GM19025 (cell line): ENCODE measurements at regions not wholly inside any gene's neighbourhood (a gene's known extent, or its start where the extent isn't known, plus 50 kb on each side); places are given as distances from the start of the nearest gene placed in this dataset.
A peak's percentile ranks its signal among the peaks of the same experiment; 100 is the strongest.
"Not testable (repeated sequence)": the region's sequence is repeated elsewhere in the genome, so short reads cannot be mapped to it uniquely, and the experiment has no call there.

Experiments
- ATAC-seq: cut with Tn5 transposase; IDR thresholded peaks from one replicate; pipeline ENCODE4 v1.9.1; 2021; ENCODE audit warnings: mild to moderate bottlenecking, low read depth, moderate library complexity; ENCODE audit not compliant: unreplicated experiment

DNA sequence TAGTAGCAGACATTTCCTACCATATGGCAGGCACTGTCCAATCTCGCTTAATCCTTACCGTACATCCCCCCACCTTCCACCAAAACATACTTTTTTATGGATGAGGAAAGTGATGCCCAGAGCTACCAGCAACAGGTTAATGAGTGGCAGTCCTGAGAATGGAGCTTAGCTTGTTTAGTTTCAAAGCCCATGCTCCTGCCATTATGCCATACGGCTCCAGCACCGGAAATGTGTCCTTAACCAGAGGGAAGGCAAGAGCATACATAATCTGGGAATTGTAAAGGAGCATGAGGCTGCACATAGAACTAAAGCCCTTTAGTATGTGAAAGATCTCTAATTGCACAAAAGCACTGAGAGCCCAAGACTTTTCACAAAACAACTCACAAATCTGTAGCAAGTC lies 155.9 kb upstream of the PHYHIPL start:
- no peak for ATAC-seq

DNA sequence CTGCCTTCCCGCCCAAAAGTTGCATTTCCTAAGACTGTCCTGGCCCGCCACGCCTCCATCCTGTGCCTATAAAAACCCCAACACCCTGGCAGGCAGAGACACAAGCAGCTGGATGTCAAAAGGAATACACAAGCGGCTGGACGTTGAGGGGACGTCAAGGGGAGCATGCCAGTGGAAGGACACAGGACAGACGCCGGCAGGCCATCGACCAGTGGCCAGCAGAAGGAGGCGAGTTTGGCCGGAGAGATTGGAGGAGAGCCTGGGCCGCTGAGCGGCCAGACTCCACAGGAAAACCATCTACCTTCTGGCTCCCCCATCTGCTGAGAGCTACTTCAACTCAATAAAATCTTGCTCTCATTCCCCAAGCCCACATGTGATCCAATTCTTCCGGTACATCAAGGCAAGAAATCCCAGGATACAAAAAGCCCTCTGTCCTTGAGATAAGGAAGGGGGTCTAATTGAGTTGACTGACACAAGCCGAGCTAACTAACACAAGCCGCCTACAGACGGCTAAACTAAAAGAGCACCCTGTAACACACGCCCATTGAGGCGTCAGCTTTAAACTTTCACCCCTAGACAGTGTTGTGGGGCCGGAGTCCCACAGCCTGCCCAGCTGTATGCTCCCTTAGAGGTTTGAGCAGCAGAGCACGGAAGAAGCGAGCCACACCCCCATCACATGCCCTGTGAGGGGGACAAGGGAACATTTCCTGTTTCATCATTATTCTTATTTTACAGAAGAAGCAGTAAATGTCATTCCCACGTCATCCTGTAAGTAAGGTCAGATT lies 150.3 kb upstream of the PHYHIPL start:
- ATAC-seq: no peak

DNA sequence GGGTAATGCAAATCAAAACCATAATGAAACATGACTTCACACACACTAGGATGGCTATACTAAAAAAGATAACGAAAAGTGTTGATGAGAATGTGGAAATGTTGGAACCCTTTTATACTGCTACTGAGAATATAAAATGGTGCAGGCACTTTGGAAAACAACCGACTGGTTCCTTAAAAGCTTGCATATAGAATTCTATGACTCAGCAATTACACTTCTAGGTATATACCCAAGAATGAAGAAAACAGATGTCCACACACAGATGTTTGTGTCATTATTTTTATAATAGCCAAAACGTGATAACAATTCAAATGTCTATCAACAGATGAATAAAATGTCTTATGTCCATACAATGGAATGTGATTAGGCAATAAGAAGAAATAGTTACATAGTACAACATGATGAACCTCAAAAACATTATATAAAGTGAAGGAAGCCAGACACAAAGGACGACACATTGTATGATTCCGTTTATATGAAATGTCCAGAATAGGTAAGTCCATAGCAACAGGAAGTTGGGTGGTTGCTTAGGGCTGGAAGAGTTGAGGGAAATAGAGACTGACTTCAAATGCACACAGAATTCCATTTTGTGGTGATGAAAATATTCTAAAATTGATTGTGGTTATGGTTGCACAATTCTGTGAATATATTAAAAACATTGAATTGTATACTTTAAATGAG lies 148.3 kb upstream of the PHYHIPL start:
- no peak for ATAC-seq

DNA sequence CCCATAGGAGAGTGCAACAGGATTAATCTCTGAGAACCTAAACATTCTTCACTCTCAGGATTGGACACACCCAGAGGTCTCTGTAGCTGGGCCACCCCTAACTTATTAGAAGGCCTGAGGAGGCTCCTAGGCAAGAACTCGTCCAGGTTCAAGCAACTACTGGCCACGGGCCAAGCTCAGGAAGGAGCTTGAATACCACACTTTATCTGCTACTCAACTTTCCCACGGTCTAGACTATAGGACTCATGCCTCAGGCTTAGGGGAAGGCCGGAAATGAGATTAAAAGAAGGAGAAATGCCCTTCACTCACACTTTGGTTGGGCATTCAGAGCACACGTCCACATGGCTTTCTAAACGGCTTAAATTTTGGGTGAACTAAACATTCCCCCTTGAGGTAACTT lies 142.8 kb upstream of the PHYHIPL start:
- no peak for ATAC-seq

DNA sequence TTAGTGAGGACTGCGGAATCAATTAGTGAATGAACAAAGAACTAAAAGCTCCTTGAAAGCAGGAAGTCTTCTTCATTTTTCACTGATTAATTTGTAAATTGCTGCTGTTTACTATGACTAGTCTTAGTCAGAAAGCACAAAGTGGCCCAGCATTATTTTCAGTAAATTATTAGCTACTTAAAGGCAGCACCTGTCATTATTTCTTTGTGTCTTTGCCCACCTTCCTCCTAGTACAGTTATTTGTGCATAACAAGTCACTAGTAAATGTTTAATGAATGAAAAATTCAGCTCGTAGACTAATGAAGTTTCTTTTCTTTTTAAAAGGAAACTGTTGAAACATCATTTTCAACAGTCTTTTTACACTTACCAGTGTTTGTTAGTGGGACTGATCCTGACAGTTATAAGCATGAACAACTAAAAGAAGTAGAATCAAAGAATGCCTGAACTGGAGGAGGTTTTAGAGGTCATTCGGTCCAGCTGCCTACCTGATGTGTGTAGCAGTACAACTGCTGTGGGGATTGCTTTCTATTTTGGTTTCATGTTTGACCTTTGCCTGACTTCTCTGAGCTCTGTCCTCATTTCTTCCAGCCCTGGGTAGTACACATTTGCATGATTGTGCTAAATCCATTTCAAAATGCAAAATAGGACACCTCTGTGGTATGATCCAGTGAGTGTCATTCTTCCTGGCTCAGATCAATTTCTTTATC lies 140.0 kb upstream of the PHYHIPL start:
- peak; percentile 99 for ATAC-seq

DNA sequence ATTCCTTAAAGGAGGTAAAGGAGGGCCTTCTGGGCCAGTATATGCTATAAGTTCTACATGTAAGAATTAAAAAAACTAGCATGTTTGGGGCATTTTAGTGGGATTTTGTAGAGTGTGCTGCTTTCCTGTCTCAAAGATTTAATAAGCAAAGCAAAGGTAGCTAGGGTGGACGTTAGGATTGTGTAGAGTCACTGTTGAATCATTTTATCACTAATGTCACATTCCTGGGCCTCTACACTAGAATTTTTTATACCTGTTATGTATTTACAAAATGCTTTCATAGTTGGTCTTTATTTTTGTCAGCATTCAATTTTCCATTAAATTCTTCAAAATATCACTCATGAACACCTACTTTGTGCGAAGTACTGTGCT lies 139.4 kb upstream of the PHYHIPL start:
- ATAC-seq: no peak

DNA sequence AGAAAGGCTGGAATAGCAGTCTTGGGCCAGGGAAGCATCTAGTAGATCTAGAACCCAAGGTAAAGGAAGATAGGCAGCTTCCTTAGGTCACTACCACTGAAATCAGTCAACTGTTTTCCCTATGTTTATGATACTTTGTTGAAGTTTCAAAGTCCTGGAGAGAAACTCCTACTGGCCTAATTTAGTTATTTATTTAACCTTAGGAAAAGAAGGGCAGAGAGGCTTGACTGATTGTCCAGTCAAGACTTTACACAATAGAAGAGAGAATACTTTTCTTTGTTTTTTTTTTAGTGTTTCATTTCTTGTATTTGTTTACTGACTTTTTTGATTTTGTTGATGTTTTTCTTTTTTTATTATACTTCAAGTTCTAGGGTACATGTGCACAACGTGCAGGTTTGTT lies 138.9 kb upstream of the PHYHIPL start:
- no peak for ATAC-seq

DNA sequence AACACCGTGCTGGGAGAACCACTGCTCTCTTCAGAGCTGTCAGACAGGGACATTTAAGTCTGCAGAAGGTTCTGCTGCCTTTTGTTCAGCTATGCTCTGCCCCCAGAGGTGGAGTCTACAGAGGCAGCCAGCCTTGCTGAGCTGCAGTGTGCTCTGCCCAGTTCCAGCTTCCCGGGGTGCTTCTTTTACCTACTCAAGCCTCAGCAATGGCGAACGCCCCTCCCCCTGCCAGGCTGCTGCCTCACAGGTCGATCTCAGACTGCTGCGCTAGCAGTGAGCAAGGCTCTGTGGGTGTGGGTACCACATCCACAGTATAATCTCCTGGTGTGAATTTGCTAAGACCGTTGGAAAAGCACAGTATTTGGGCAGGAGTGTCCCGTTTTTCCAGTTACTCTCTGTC lies 133.1 kb upstream of the PHYHIPL start:
- not testable (repeated sequence) for ATAC-seq

DNA sequence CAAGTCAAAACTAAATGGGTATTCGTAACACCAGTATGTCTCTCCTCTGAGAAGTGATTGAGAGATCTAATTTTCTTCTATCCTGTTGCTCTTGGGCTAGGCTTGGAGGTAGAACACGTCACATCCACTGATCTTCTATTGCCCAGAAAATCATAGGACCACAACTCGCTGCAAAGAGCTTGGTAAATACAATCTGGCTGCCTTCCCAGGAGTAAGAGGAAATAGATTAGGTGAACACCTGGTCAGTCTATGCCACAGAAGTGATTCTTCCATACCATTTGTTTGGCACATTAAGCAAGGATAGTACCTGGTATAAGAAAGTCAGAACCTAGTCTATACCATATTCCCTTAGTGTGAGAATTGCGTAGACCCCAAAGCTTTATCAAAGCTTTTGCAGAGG lies 129.3 kb upstream of the PHYHIPL start:
- no peak for ATAC-seq

DNA sequence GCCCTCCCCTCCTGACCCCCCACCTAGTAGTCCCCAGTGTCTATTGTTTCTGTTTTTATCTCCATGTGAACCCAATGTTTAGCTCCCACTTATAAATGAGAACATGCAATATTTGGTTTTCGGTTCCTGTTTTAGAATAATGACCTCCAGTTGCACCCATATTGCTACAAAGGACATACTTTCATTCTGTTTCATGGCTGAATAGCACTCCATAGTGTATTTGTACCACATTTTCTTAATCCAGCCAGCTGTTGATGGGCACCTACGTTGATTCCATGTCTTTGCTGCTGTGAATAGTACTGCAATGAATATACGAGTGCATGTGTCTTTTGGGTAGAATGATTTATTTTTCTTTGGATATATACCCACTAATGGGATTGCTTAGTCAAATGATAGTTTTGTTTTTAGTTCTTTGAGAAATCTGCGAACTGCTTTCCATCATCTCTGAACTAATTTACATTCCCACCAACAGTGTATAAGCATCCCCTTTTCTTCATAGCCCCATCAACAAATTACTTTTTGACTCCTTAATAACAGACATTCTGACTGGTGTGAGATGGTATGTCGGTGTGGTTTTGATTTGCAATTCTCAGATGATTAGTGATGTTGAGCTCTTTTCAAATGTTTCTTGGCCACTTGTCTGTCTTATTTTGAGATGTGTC lies 128.4 kb upstream of the PHYHIPL start:
- ATAC-seq: peak; percentile 79

DNA sequence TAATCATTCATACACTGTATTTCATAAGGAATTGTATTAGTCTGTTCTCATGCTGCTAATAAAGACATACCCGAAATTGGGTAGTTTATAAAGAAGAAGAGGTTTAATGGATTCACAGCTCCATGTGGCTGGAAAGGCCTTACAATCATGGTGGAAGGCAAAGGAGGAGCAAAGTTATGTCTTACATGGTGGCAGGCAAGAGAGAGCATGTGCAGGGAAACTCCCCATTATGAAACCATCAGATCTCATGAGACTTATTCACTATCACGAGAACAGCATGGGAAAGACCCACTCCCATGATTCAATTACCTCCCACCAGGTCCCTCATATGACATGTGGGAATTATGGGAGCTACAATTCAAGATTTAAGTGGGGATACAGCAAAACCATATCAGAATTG lies 122.9 kb upstream of the PHYHIPL start:
- not testable (repeated sequence) for ATAC-seq

DNA sequence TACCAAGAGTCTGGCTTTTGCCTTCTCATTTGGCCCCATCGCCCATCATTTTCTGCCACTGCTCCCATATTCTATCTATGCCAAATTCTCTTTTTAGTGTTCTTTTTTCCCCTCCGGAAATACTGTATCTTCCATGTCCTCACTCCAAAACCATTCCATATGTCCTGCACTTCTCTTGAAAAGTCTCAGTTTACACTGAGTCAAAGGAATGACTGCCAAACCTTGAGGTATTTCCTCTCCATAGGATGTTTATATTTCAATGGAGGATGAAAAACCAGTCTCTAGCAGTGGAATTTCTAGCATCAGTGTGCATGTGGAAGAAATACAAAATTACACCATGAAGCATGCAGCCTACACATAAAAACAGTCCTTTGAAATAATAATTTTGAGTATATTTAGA lies 121.4 kb upstream of the PHYHIPL start:
- ATAC-seq: no peak

DNA sequence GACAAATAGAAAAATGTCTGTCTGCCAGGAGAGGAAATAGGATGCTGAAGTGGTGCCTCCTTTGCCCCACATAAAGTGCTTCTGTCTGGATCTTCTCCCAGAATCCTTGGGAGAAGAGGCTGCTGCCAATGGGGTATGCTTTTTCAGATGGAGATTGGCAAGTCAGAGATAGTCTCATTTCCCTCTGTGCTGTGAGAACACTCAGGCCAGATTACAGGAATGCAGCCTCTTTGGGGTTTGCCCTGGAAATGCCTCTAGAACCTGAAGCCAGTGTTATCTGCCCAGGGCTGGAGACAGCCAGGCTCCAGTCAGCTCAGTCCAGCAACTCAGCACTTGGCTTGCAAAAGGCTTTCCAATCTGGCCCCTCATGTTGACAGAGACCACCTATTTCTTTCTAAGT lies 119.1 kb upstream of the PHYHIPL start:
- no peak for ATAC-seq

DNA sequence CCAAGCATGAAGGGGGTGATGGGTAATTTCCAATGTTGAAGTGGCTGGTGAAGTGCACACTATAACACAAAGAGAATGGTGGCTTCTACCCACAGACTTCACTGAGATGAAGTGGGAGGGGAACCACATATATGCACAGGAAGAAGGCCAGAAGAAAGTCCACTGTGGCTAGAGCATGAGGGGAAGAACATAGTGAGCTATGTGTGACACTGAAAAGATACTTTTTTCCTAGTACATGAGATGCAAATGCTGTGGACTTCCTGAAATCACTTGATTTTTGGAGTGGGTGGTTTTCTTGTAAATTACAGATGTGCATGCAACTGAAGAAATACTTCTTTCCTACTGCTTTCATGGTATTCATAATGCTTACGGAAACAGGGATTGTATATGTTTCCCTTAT lies 115.6 kb upstream of the PHYHIPL start:
- ATAC-seq: peak; percentile 77

DNA sequence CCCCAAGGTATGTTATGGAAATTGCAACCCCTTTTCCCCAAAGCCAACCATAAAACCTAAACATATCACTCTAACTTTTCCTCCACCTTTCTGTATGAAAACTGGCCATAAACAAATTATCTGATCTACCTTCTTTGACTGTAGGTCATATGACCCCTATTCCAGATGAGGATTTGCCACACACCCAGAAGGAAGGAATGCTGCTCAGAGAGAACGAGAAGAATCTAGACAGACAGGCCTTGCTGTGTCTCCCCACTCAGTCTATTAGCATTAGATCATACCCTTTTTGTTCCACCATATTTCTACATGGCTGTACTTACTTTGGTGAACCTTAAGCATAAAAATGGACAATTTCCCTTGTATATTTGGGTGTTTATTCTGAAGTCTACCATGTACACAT lies 113.0 kb upstream of the PHYHIPL start:
- ATAC-seq: no peak

DNA sequence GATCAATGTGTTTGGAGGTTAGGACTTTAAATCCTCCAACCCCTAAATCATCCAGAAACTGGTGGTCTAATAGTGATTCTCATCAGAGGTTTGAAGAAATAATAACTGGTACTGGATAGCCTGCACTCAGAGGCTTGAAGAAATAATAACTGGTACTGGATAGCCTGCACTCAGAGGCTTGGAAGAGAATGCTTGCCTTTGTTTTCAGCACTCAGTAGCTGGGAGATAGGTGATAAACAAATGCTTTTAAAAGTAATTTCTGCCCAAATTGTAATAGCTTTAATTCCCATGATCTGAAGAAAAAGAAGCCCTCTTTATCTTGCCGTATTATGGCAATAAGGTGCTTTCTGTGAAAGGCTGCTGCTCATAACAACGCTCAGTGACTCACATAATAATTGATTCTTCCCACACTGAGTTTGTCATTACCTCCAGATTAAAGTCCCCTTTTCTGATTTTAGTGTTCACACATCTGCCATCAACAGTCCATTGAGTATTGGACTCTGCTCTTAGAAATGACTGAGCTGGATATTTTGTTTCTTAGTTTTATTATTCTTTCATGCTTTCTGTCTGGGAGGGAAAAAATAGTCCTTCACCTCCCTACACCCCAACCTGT lies 112.3 kb upstream of the PHYHIPL start:
- no peak for ATAC-seq

DNA sequence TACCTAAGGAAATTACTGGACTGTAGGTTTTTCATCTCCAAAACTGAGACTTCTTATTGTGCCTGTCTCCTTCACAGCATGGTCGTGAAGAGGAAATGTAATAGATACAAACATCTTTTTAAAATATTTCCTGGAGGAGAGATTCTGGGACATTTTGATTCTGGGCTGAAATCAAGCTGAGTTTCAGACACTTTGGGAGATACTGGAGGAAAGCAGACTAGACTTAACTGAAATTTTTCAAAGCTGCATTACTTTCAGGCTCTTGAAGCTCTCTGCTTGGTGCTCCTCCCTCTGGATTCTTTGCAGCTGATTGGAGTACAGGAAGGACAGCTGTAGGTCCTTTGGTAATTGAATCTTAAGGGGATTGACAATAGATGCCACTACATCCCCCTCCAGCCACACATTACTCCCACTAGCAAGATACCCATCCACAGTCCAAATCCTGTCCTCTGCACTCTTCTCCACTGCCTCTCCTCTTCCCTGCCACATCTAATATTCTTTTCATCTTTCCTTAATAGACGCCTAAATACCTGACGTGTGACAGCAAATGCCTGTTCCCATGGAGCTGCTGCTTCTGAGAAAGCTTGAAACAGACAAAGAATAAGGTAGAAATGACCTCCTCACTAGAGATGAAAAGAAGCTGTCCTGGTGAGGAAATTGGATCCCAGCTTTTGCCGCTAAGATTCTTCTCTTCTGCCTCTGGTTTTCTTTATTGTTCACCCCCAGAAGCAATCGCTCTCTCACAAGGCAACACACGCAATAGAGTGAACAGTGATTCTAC lies 111.5 kb upstream of the PHYHIPL start:
- no peak for ATAC-seq

DNA sequence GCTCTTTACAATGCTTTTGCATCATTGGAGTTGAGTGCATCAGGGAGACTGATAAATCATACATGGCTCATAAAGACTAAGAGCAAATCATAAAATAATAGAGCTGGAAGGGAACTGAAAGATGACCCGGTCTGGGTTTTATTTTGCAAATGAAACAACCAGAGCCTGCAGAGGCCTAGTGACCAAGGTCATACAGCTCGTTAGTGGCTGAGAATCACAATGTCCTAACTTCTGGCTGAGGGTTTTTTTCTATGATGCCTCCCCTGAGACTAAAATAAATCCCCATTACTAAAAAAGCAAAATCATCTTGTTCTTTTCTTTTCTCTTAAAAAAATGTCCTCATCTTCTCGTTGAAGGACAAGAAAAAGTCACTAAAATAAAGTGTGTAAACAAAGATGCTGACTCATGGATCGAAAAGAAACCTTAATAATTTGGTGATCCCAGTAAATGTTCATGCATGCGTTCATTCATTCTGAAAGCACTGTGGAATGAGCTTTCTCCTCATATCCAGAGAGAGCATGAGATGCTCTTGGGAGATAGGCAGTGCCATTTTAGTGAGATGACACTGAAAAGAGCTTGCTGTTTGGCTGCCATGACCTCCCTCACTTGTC lies 107.8 kb upstream of the PHYHIPL start:
- no peak for ATAC-seq

DNA sequence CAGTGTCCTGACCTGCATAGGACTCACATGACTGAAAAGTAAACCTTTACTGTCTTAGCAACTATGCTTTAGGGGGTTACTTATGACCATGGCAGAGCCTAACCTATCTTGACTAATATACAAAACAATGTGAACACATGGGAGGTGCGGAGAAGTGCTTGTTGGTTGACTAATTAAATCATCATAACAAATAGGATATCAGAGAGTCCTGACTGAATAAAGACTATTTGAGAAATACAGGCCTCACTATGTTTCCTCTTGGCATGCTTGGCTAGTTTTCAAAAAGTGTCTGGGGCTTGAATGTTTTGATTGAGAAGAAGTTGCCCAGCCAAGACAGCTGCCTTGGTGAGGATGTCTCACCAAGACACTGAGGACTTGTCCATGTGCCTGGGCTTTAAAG lies 104.4 kb upstream of the PHYHIPL start:
- ATAC-seq: no peak
